Endothelial cell of umbilical vein (primary cell): ENCODE measurements at regions not wholly inside any gene's neighbourhood (a gene's known extent, or its start where the extent isn't known, plus 50 kb on each side); places are given as distances from the start of the nearest gene placed in this dataset.
"Not testable (repeated sequence)": the region's sequence is repeated elsewhere in the genome, so short reads cannot be mapped to it uniquely, and the experiment has no call there.

Experiments used
- BruUV-seq: library from RNA; stranded (reverse); fragments of 400-500 nt; replicated peaks from 2 replicates; lab custom pipeline; 2021; lab: Mats Ljungman, UMichigan
- CTCF ChIA-PET: fragments of 300-600, 350-600 bp; sonication (Branson Sonifier 250); formaldehyde crosslinking; loops from one replicate; lab custom pipeline; 2021; ENCODE audit warnings: antibody characterized with exemption, inconsistent platforms; lab: Charles Lee
- POLR2A ChIA-PET: fragments of 300-600, 350-600 bp; sonication (Branson Sonifier 250); formaldehyde crosslinking; loops from one replicate; lab custom pipeline; 2021; ENCODE audit warnings: antibody characterized with exemption, inconsistent platforms; lab: Charles Lee
- DNase-seq: peaks from one replicate; pipeline ENCODE4 v3.0.0-alpha.2; 2011; ENCODE audit warnings: low read depth, low spot score
- FAIRE-seq: peaks from 2 replicates; lab custom pipeline; 2011; peaks lifted over from hg19 to GRCh38; lab: Jason Lieb, UNC
- H2AFZ ChIP-seq: 2 replicates; pipeline ENCODE4 v1.6.0; 2012; ENCODE audit warnings: low read depth, low read length, control low read depth, inconsistent platforms
- H3K27ac ChIP-seq: 2 replicates; pipeline ENCODE4 v1.5.1; 2011; ENCODE audit warnings: low read depth, mild to moderate bottlenecking, control low read depth, low read length, moderate library complexity; ENCODE audit not compliant: insufficient read depth
- H3K27me3 ChIP-seq, 2 experiments: 2 replicates each; pipeline versions ENCODE4 v1.6.0 to v1.6.1; 2011; ENCODE audit warnings: low read length in 2 of 2, mixed read lengths in 1 of 2; ENCODE audit not compliant: control insufficient read depth in 2 of 2, insufficient read depth in 2 of 2
- H3K36me3 ChIP-seq, 2 experiments: 2 replicates in 1 of 2; 3 replicates in 1 of 2; pipeline ENCODE4 v1.5.1; 2011; ENCODE audit warnings: low read length in 2 of 2, mild to moderate bottlenecking in 1 of 2, moderate library complexity in 1 of 2; ENCODE audit not compliant: control insufficient read depth in 2 of 2, insufficient read depth in 2 of 2; ENCODE audit errors: extremely low read depth in 1 of 2
- H3K4me1 ChIP-seq: 3 replicates; pipeline ENCODE4 v1.5.1; 2011; ENCODE audit warnings: mild to moderate bottlenecking, low read length; ENCODE audit not compliant: control insufficient read depth, insufficient read depth; ENCODE audit errors: extremely low read depth
- H3K4me2 ChIP-seq: 2 replicates; pipeline ENCODE4 v1.6.1; 2011; ENCODE audit warnings: low read length, control low read depth, mixed read lengths; ENCODE audit not compliant: insufficient read depth
- H3K4me3 ChIP-seq, 3 experiments: fragments of 200-600 bp in 1 of 3; sonication (generic), shearing (Covaris generic) in 1 of 3; replicated peaks in 1 of 3; 2 replicates each; pipeline ENCODE4 v1.5.1; 2011 to 2016; ENCODE audit warnings: control low read depth in 3 of 3, low read length in 3 of 3, mild to moderate bottlenecking in 2 of 3, inconsistent platforms in 1 of 3, low read depth in 1 of 3, moderate library complexity in 1 of 3; ENCODE audit not compliant: insufficient read depth in 1 of 3
- H3K79me2 ChIP-seq: 2 replicates; pipeline ENCODE4 v1.6.0; 2012; ENCODE audit warnings: low read length, inconsistent platforms; ENCODE audit not compliant: control insufficient read depth, insufficient read depth
- H3K9ac ChIP-seq: replicated peaks from 2 replicates; pipeline ENCODE3; 2011; ENCODE audit warnings: low read length, control low read depth; ENCODE audit not compliant: insufficient read depth; ENCODE audit errors: extremely low read depth
- H3K9me1 ChIP-seq: replicated peaks from 3 replicates; pipeline ENCODE4 v1.6.0; 2011; ENCODE audit warnings: mild to moderate bottlenecking, low read length; ENCODE audit not compliant: control insufficient read depth, insufficient read depth; ENCODE audit errors: extremely low read depth
- H3K9me3 ChIP-seq: replicated peaks from 2 replicates; pipeline ENCODE4 v1.5.1; 2012; ENCODE audit warnings: low read length, inconsistent platforms; ENCODE audit not compliant: control insufficient read depth, insufficient read depth
- H4K20me1 ChIP-seq: replicated peaks from 2 replicates; pipeline ENCODE3; 2011; ENCODE audit warnings: mild to moderate bottlenecking, low read length; ENCODE audit not compliant: control insufficient read depth, insufficient read depth; ENCODE audit errors: extremely low read depth
- EZH2 ChIP-seq: IDR thresholded peaks from 2 replicates; pipeline ENCODE4 v1.6.1; 2012; ENCODE audit warnings: borderline replicate concordance, low read depth, mild to moderate bottlenecking, moderate library complexity, low read length, inconsistent platforms; ENCODE audit not compliant: severe bottlenecking
- FOS ChIP-seq: IDR thresholded peaks from 2 replicates; pipeline ENCODE4 v1.6.1; 2011; ENCODE audit warnings: mild to moderate bottlenecking, low read length, moderate library complexity, borderline replicate concordance; ENCODE audit not compliant: insufficient read depth
- GATA2 ChIP-seq: IDR thresholded peaks from 2 replicates; pipeline ENCODE4 v1.7.0; 2011; ENCODE audit warnings: low read depth, mild to moderate bottlenecking, moderate library complexity, mixed read lengths, low read length; ENCODE audit not compliant: insufficient read length, insufficient read depth
- JUN ChIP-seq: IDR thresholded peaks from 2 replicates; pipeline ENCODE4 v1.6.1; 2011; ENCODE audit warnings: borderline replicate concordance, low read depth; ENCODE audit not compliant: insufficient read length, insufficient read depth
- MYC ChIP-seq: IDR thresholded peaks from one replicate; pipeline ENCODE4 v1.6.1; 2011; ENCODE audit warnings: mild to moderate bottlenecking, low read depth, low read length
- POLR2A ChIP-seq: IDR thresholded peaks from 2 replicates; pipeline ENCODE4 v1.6.1; 2012; ENCODE audit warnings: low read depth, mild to moderate bottlenecking, control low read depth, low read length
- POLR2AphosphoS5 ChIP-seq: IDR thresholded peaks from 2 replicates; pipeline ENCODE4 v1.6.1; 2012; ENCODE audit warnings: low read depth, mild to moderate bottlenecking, control low read depth, low read length, moderate library complexity; ENCODE audit not compliant: insufficient read depth
- dilution Hi-C: fragments of 300-500 bp; cut with MboI; formaldehyde crosslinking; loops from one replicate; pipeline ENCODE4 v1.15.0; 2019; ENCODE audit warnings: low sequenced_read_pairs; ENCODE audit not compliant: extremely low pct_ligation_motif_present
- intact Hi-C: fragments of 100-400 bp; cut with micrococcal nuclease; formaldehyde crosslinking; loops from one replicate; pipeline ENCODE4 v1.10.0; 2022
- TF ChIP-seq, protein P1 (sequence below): IDR thresholded peaks from 2 replicates; pipeline ENCODE4 v1.6.1; 2011; ENCODE audit not compliant: insufficient read depth, insufficient read length
- TF ChIP-seq, protein P2 (sequence below), 2 donors: IDR thresholded peaks; 1 replicate in 1 of 2; 2 replicates in 1 of 2; pipeline ENCODE4 v1.5.1; 2011; ENCODE audit warnings: low read length in 2 of 2, mild to moderate bottlenecking in 2 of 2, moderate library complexity in 2 of 2, control low read depth in 1 of 2, inconsistent platforms in 1 of 2, low read depth in 1 of 2; ENCODE audit not compliant: insufficient read depth in 1 of 2; ENCODE audit errors: extremely low read depth in 1 of 2

DNA sequence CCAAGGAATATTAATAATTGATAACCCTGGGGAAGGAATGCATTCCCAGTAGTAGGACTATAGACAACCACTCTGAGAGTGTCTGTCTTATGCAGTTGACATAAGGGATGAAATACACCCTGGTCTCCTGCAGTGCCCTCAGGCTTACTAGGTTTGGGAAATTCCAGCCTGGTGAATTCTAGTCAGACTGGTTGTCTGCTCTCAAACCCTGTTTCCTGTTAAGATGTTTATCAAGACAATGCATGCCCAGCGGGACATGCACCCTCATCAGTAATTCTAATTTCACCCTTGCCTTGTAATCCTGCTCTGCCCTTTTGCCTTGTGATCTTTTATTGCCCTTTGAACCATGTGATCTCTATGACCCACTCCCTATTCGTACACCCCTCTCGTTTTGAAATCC lies 886.0 kb upstream of the MDGA2 start:
- BruUV-seq, intact Hi-C loops, H3K9ac ChIP-seq, H3K4me1 ChIP-seq, dilution Hi-C loops, H3K9me3 ChIP-seq, H3K4me2 ChIP-seq, H3K79me2 ChIP-seq, H3K36me3 ChIP-seq, H2AFZ ChIP-seq, POLR2A ChIA-PET, FAIRE-seq, H3K9me1 ChIP-seq, H4K20me1 ChIP-seq, DNase-seq, H3K27me3 ChIP-seq, CTCF ChIA-PET, H3K27ac ChIP-seq, H3K4me3 ChIP-seq: not testable (repeated sequence)

GRCh38 chr14:48560421-48560820 lies 885.0 kb upstream of the MDGA2 start:
- no peak overlapping the region for H3K4me3 ChIP-seq
- no peak overlapping the region for H3K27ac ChIP-seq
- H3K9me3 ChIP-seq = no peaks in the 10 kb centered on the region
- dilution Hi-C loops = no loop called here
- H3K4me2 ChIP-seq = no peak overlapping the region
- no peak overlapping the region for H2AFZ ChIP-seq
- no peaks in the 10 kb centered on the region for H4K20me1 ChIP-seq
- H3K9me1 ChIP-seq = no peaks in the 10 kb centered on the region
- intact Hi-C loops = no loop called here
- no peaks in the 10 kb centered on the region for H3K4me1 ChIP-seq
- no peak for FAIRE-seq
- no peaks in the 10 kb centered on the region for H3K27me3 ChIP-seq
- no peaks in the 10 kb centered on the region for H3K79me2 ChIP-seq
- BruUV-seq = no TSS peak
- CTCF ChIA-PET = no interaction called here
- POLR2A ChIA-PET = no interaction called here
- DNase-seq = no peak
- TF ChIP-seq GATA2 (no peak), MYC (no peak), FOS (no peak), POLR2AphosphoS5 (no peak), JUN (no peak), POLR2A (no peak), EZH2 (no peak)
- TF ChIP-seq, protein P1, sequence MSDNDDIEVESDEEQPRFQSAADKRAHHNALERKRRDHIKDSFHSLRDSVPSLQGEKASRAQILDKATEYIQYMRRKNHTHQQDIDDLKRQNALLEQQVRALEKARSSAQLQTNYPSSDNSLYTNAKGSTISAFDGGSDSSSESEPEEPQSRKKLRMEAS = no peak
- TF ChIP-seq, protein P2, sequence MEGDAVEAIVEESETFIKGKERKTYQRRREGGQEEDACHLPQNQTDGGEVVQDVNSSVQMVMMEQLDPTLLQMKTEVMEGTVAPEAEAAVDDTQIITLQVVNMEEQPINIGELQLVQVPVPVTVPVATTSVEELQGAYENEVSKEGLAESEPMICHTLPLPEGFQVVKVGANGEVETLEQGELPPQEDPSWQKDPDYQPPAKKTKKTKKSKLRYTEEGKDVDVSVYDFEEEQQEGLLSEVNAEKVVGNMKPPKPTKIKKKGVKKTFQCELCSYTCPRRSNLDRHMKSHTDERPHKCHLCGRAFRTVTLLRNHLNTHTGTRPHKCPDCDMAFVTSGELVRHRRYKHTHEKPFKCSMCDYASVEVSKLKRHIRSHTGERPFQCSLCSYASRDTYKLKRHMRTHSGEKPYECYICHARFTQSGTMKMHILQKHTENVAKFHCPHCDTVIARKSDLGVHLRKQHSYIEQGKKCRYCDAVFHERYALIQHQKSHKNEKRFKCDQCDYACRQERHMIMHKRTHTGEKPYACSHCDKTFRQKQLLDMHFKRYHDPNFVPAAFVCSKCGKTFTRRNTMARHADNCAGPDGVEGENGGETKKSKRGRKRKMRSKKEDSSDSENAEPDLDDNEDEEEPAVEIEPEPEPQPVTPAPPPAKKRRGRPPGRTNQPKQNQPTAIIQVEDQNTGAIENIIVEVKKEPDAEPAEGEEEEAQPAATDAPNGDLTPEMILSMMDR (IDR thresholded peaks at IDR 0.05; ENCODE audit: extremely low read depth in 1 of 2, insufficient read depth in 1 of 2, low read depth in 1 of 2, low read length in 2 of 2) = no peak
- no peaks in the 10 kb centered on the region for H3K36me3 ChIP-seq
- no peak overlapping the region for H3K9ac ChIP-seq
